HepG2 (cell line): ENCODE measurements at regions not wholly inside any gene's neighbourhood (a gene's known extent, or its start where the extent isn't known, plus 50 kb on each side); places are given as distances from the start of the nearest gene placed in this dataset.

Experiments
- ATAC-seq: fragments of 200-7000 bp; cut with Tn5 transposase; 3 replicates; pipeline ENCODE4 v1.9.1; 2020; ENCODE audit warnings: mild to moderate bottlenecking, moderate library complexity
- BruUV-seq: library from RNA; stranded (reverse); fragments of 400-500 nt; replicated peaks from 2 replicates; lab custom pipeline; 2021; lab: Mats Ljungman, UMichigan
- CTCF ChIA-PET: fragments of 300-600 bp; formaldehyde crosslinking; extraction: SDS; loops from one replicate; lab custom pipeline; 2021; ENCODE audit warnings: low total read pairs, inconsistent platforms, low intra/inter-chr PET ratio; lab: Yijun Ruan, JAX
- POLR2A ChIA-PET: fragments of 350-600 bp; sonication (Branson Sonifier 250); formaldehyde crosslinking; loops from one replicate; lab custom pipeline; 2020; ENCODE audit warnings: antibody characterized with exemption, inconsistent platforms; lab: Yijun Ruan, JAX
- DNase-seq: peaks from one replicate; pipeline ENCODE4 v3.0.0-alpha.2; 2015; ENCODE audit warnings: low spot score
- FAIRE-seq: peaks from 3 replicates; lab custom pipeline; 2011; peaks lifted over from hg19 to GRCh38; lab: Jason Lieb, UNC
- H2AFZ ChIP-seq: one replicate; pipeline ENCODE4 v1.6.1; 2011; ENCODE audit warnings: low read length, inconsistent platforms
- H3K27ac ChIP-seq: fragments of 300-600 bp; 3 replicates; pipeline ENCODE4 v1.8.0; 2011; ENCODE audit warnings: mixed run types, mild to moderate bottlenecking, mixed read lengths, low read length, inconsistent platforms; ENCODE audit not compliant: insufficient read depth; ENCODE audit errors: extremely low read length
- H3K27me3 ChIP-seq, 2 experiments: fragments of 200-600 bp in 1 of 2; 2 replicates in 1 of 2; 3 replicates in 1 of 2; pipeline versions ENCODE4 v1.6.0 to v1.8.0; 2011; ENCODE audit warnings: low read length in 2 of 2, mild to moderate bottlenecking in 2 of 2, moderate library complexity in 2 of 2, inconsistent platforms in 1 of 2; ENCODE audit not compliant: insufficient read depth in 2 of 2, control insufficient read depth in 1 of 2
- H3K36me3 ChIP-seq, 2 experiments: fragments of 200-600 bp in 1 of 2; replicated peaks in 1 of 2; 2 replicates in 1 of 2; 3 replicates in 1 of 2; pipeline versions ENCODE4 v1.5.1 to v1.8.0; 2011; ENCODE audit warnings: low read length in 2 of 2, inconsistent platforms in 1 of 2; ENCODE audit not compliant: insufficient read depth in 2 of 2, control insufficient read depth in 1 of 2
- H3K4me1 ChIP-seq: 2 replicates; pipeline ENCODE4 v1.5.1; 2012; ENCODE audit warnings: low read length, inconsistent platforms; ENCODE audit not compliant: insufficient read depth
- H3K4me2 ChIP-seq: 2 replicates; pipeline ENCODE4 v1.6.0; 2011; ENCODE audit warnings: low read depth, low read length, inconsistent platforms
- H3K4me3 ChIP-seq, 3 experiments: fragments of 200-600 bp in 1 of 3; sonication (generic), shearing (Covaris generic) in 1 of 3; replicated peaks in 1 of 3; 2 replicates each; pipeline ENCODE4 v1.5.1; 2011 to 2016; ENCODE audit warnings: low read length in 3 of 3, inconsistent platforms in 2 of 3, low read depth in 2 of 3, mild to moderate bottlenecking in 2 of 3, control low read depth in 1 of 3, mixed read lengths in 1 of 3; ENCODE audit not compliant: insufficient read depth in 1 of 3
- H3K79me2 ChIP-seq: one replicate; pipeline ENCODE4 v1.6.1; 2011; ENCODE audit warnings: low read length, inconsistent platforms; ENCODE audit not compliant: insufficient read depth
- H3K9ac ChIP-seq: 2 replicates; pipeline ENCODE4 v1.6.0; 2011; ENCODE audit warnings: mild to moderate bottlenecking, low read depth, low read length, inconsistent platforms; ENCODE audit not compliant: insufficient read depth
- H3K9me3 ChIP-seq: 2 replicates; pipeline ENCODE4 v1.5.1; 2012; ENCODE audit warnings: mild to moderate bottlenecking, low read length
- H4K20me1 ChIP-seq: 2 replicates; pipeline ENCODE4 v1.6.0; 2011; ENCODE audit warnings: inconsistent platforms, mild to moderate bottlenecking, low read length, moderate library complexity; ENCODE audit not compliant: insufficient read depth
- CSRNP2 ChIP-seq: sonication (generic); formaldehyde crosslinking; conservative IDR thresholded peaks from 2 replicates; pipeline ENCODE4 v1.8.0; 2022; ENCODE audit warnings: low read depth, missing genetic modification reagents
- KMT2A ChIP-seq: sonication (generic); formaldehyde crosslinking; IDR thresholded peaks from 2 replicates; pipeline ENCODE4 v1.4.0; 2020; ENCODE audit warnings: missing genetic modification reagents
- MNT ChIP-seq: fragments of 450-650 bp; IDR thresholded peaks from 2 replicates; pipeline ENCODE4 v1.6.1; 2016
- RERE ChIP-seq: IDR thresholded peaks from 2 replicates; pipeline ENCODE4 v1.6.1; 2016; ENCODE audit warnings: low read depth, missing genetic modification reagents, missing compliant biosample characterization
- SMYD3 ChIP-seq: sonication (generic); formaldehyde crosslinking; IDR thresholded peaks from 2 replicates; pipeline ENCODE4 v1.8.1; 2023; ENCODE audit warnings: mild to moderate bottlenecking, missing genetic modification reagents
- SUZ12 ChIP-seq: fragments of 150-350 bp; IDR thresholded peaks from 2 replicates; pipeline ENCODE4 v1.6.1; 2014; ENCODE audit warnings: low read depth, low read length
- ZBTB49 ChIP-seq: sonication (generic); formaldehyde crosslinking; IDR thresholded peaks from 2 replicates; pipeline ENCODE4 v1.4.0; 2020; ENCODE audit warnings: missing genetic modification reagents, borderline replicate concordance
- ZKSCAN5 ChIP-seq: sonication (generic); formaldehyde crosslinking; IDR thresholded peaks from 2 replicates; pipeline ENCODE4 v1.5.1; 2020; ENCODE audit warnings: mild to moderate bottlenecking, missing genetic modification reagents
- ZNF383 ChIP-seq: sonication (generic); formaldehyde crosslinking; IDR thresholded peaks from 2 replicates; pipeline ENCODE4 v1.4.0; 2020; ENCODE audit warnings: missing genetic modification reagents, mild to moderate bottlenecking, borderline replicate concordance
- ZNF574 ChIP-seq: sonication (generic); formaldehyde crosslinking; IDR thresholded peaks from 2 replicates; pipeline ENCODE4 v1.4.0; 2020; ENCODE audit warnings: missing genetic modification reagents
- ZNF788 ChIP-seq: sonication (generic); formaldehyde crosslinking; IDR thresholded peaks from 2 replicates; pipeline ENCODE4 v1.5.0; 2020; ENCODE audit warnings: mild to moderate bottlenecking, missing genetic modification reagents, borderline replicate concordance
- WGBS: methylation state at CpG from one replicate; pipeline ENCODE4 v1.1.6; 2017; ENCODE audit warnings: low lambda C conversion rate; 5-methylcytosine and 5-hydroxymethylcytosine counted together
- in situ Hi-C: cut with HindIII; loops from 2 replicates; pipeline ENCODE4 v1.10.0; 2017; ENCODE audit warnings: low pct_unique_long_range_greater_than_20kb; ENCODE audit not compliant: extremely low pct_ligation_motif_present
- intact Hi-C: fragments of 100-400 bp; cut with micrococcal nuclease; formaldehyde crosslinking; loops from one replicate; pipeline ENCODE4 v1.10.0; 2022; ENCODE audit not compliant: unreplicated experiment

GRCh38 chr13:50174630-50175029 is 159.4 kb downstream of the KCNRG start:
- Histone ChIP-seq H3K36me3 (no peaks in the 10 kb centered on the region), H3K9ac (no peak overlapping the region), H4K20me1 (no peaks in the 10 kb centered on the region), H2AFZ (no peak overlapping the region), H3K4me3 (no peak overlapping the region), H3K4me1 (peaks cover 14% of the 10 kb centered on the region), H3K4me2 (no peak overlapping the region), H3K9me3 (no peaks in the 10 kb centered on the region), H3K27ac (no peak overlapping the region), H3K79me2 (no peaks in the 10 kb centered on the region), H3K27me3 (no peaks in the 10 kb centered on the region)
- BruUV-seq: no TSS peak
- DNase-seq: no peak
- intact Hi-C loops (no loop called here), in situ Hi-C loops (no loop called here)
- 69% methylated on average over 1 of the region's 1 CpG for WGBS
- ChIA-PET POLR2A (no interaction called here), CTCF (no interaction called here)
- ATAC-seq: no peak
- no peak for FAIRE-seq
- TF ChIP-seq ZNF383: no peak
- no peak for TF ChIP-seq CSRNP2 (CRISPR knock-in tag)
- no peak for TF ChIP-seq ZKSCAN5 (CRISPR knock-in tag)
- no peak for TF ChIP-seq ZNF574
- TF ChIP-seq RERE (CRISPR knock-in tag): no peak
- TF ChIP-seq KMT2A: no peak
- no peak for TF ChIP-seq SUZ12
- no peak for TF ChIP-seq MNT
- TF ChIP-seq ZNF788 (CRISPR knock-in tag): no peak
- no peak for TF ChIP-seq SMYD3
- TF ChIP-seq ZBTB49 (CRISPR knock-in tag): no peak
